HFF-Myc (cell line): ENCODE measurements at regions not wholly inside any gene's neighbourhood (a gene's known extent, or its start where the extent isn't known, plus 50 kb on each side); places are given as distances from the start of the nearest gene placed in this dataset.

Experiments
- DNase-seq: peaks from one replicate; pipeline ENCODE4 v3.0.0-alpha.2; 2011; ENCODE audit warnings: low read depth; ENCODE audit errors: extremely low read depth
- H3K4me3 ChIP-seq: replicated peaks from 2 replicates; pipeline ENCODE4 v1.5.1; 2011; ENCODE audit warnings: low read depth, mild to moderate bottlenecking, control low read depth, low read length
- CTCF ChIP-seq: IDR thresholded peaks from 2 replicates; pipeline ENCODE4 v1.5.1; 2012; ENCODE audit warnings: mild to moderate bottlenecking, low read depth, low read length, control low read depth; ENCODE audit errors: missing control alignments

GRCh38 chr3:116808725-116809124 lies 99.1 kb downstream of the TUSC7 start:
- no peak for DNase-seq
- TF ChIP-seq CTCF, result no peak

GRCh38 chr3:116809208-116809607 lies 99.6 kb downstream of the TUSC7 start:
- no peak overlapping the region for H3K4me3 ChIP-seq
- TF ChIP-seq CTCF, result no peak
- DNase-seq, result no peak

More at GRCh38 chr3:116808725-116809124, 99.1 kb downstream of the TUSC7 start:
- no peak overlapping the region for H3K4me3 ChIP-seq

GRCh38 chr3:116811754-116812153 lies 102.2 kb downstream of the TUSC7 start:
- no peak for DNase-seq
- no peak for TF ChIP-seq CTCF
- H3K4me3 ChIP-seq, result no peak overlapping the region

- H3K4me3 ChIP-seq, result no peak overlapping the region
- no peak for TF ChIP-seq CTCF
- DNase-seq, result no peak
These were observed 103.4 kb downstream of the TUSC7 start for GRCh38 chr3:116812949-116813348.

GRCh38 chr3:116815321-116815720 lies 105.7 kb downstream of the TUSC7 start:
- H3K4me3 ChIP-seq, result no peak overlapping the region
- no peak for TF ChIP-seq CTCF
- no peak for DNase-seq

- H3K4me3 ChIP-seq, result no peak overlapping the region
- TF ChIP-seq CTCF, result no peak
- DNase-seq, result no peak
These were observed 106.4 kb downstream of the TUSC7 start for GRCh38 chr3:116815831-116816588.

GRCh38 chr3:116821371-116821770 lies 111.8 kb downstream of the TUSC7 start:
- no peak for DNase-seq
- no peak for TF ChIP-seq CTCF
- no peak overlapping the region for H3K4me3 ChIP-seq
